ENCODE measurements at regions not wholly inside any gene's neighbourhood (a gene's known extent, or its start where the extent isn't known, plus 50 kb on each side); places are given as distances from the start of the nearest gene placed in this dataset.

DNA sequence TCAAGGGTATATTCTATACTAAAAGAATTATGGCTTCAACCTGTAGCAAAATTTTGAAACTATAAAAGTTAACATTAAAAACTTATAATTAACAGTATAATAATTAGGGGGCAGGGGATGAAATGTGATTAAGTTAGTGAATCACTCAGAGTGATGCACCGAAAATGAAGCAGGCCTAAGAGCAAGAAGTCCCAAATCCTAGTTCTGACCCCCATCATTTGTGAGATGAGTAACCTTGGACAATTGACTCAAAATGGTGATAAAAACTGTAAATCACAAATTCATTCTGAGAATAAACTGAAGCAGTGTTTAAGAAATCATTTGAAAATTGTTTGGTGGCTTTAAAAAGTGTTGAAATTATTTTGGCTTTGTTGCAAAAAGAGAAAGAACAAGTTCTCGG, 56.8 kb downstream of the KLF12 start:
- RAD21 ChIA-PET (ENCODE audit: low non-redundant PET in 1 of 2, low total read pairs in 2 of 2, uncharacterized antibody in 2 of 2, unreplicated experiment in 2 of 2): no interaction called here
- no peak overlapping the region for H3K9ac ChIP-seq (ENCODE audit: low read length)
- CTCF ChIA-PET: no interaction called here
- intact Hi-C loops (cut with micrococcal nuclease): no loop called here
- H3K36me3 ChIP-seq (ENCODE audit: control insufficient read depth in 1 of 2, insufficient read depth in 2 of 2, low read length in 2 of 2): no peaks in the 10 kb centered on the region
- H3K79me2 ChIP-seq (ENCODE audit: insufficient read depth, low read length): no peaks in the 10 kb centered on the region
- no peak overlapping the region for H3K27ac ChIP-seq (ENCODE audit: low read depth, low read length)
- no peaks in the 10 kb centered on the region for H3K9me3 ChIP-seq (ENCODE audit: control insufficient read depth in 1 of 2, insufficient read depth in 1 of 2, low read depth in 1 of 2, low read length in 2 of 2)
- H3K4me2 ChIP-seq (ENCODE audit: low read length): no peak overlapping the region
- DNase-seq (ENCODE audit: low read depth, low spot score): no peak
- H3K4me1 ChIP-seq (ENCODE audit: control insufficient read depth in 1 of 2, insufficient read depth in 2 of 2, low read length in 2 of 2): no peaks in the 10 kb centered on the region
- H2AFZ ChIP-seq (ENCODE audit: low read depth, low read length, poor library complexity, severe bottlenecking): no peak overlapping the region
- H4K20me1 ChIP-seq (ENCODE audit: insufficient read depth): no peaks in the 10 kb centered on the region
- no peaks in the 10 kb centered on the region for H3K27me3 ChIP-seq (ENCODE audit: insufficient read depth, low read length)
- no TSS peak for BruUV-seq (replicated peaks)
- TF ChIP-seq POLR2A (IDR thresholded peaks at IDR 0.05; ENCODE audit: borderline replicate concordance, extremely low read depth, insufficient read depth, insufficient read length): no peak
- H3K9me2 ChIP-seq (ENCODE audit: insufficient read depth): no peaks in the 10 kb centered on the region
- POLR2A ChIA-PET: no interaction called here
- H3K4me3 ChIP-seq (replicated peaks in 1 of 2; ENCODE audit: low read depth in 1 of 2, low read length in 2 of 2): no peak overlapping the region
- no peak for ATAC-seq

DNA sequence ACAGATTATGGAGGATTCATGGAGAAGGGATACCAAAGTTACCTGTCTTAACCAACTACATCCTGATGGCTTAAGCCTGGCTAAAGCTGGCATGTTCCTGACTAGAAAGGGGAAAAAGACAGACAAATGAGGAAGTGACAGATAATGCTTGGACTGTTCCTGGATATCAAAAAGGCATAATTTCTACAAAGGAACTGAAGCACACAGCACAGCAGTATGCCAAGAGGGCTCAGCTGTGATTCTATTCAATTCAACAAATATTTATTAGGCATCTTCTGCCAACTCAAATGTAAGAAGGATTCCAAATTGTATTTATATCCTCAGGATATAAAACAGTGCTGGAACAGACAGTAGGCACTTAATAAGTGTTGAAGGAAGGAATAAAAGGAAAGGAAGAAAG, 59.5 kb downstream of the KLF12 start:
- DNase-seq (ENCODE audit: low read depth, low spot score): no peak
- no peak overlapping the region for H3K9ac ChIP-seq (ENCODE audit: low read length)
- intact Hi-C loops (cut with micrococcal nuclease): no loop called here

More for the DNA sequence above, 59.5 kb downstream of the KLF12 start:
- Histone ChIP-seq H3K9me3 (ENCODE audit: control insufficient read depth in 1 of 2, insufficient read depth in 1 of 2, low read depth in 1 of 2, low read length in 2 of 2) (no peaks in the 10 kb centered on the region), H3K79me2 (ENCODE audit: insufficient read depth, low read length) (no peaks in the 10 kb centered on the region), H3K4me3 (replicated peaks in 1 of 2; ENCODE audit: low read depth in 1 of 2, low read length in 2 of 2) (no peak overlapping the region), H3K36me3 (ENCODE audit: control insufficient read depth in 1 of 2, insufficient read depth in 2 of 2, low read length in 2 of 2) (no peaks in the 10 kb centered on the region), H3K4me1 (ENCODE audit: control insufficient read depth in 1 of 2, insufficient read depth in 2 of 2, low read length in 2 of 2) (no peaks in the 10 kb centered on the region), H3K4me2 (ENCODE audit: low read length) (no peak overlapping the region), H4K20me1 (ENCODE audit: insufficient read depth) (no peaks in the 10 kb centered on the region), H2AFZ (ENCODE audit: low read depth, low read length, poor library complexity, severe bottlenecking) (no peak overlapping the region), H3K27ac (ENCODE audit: low read depth, low read length) (no peak overlapping the region), H3K27me3 (ENCODE audit: insufficient read depth, low read length) (no peaks in the 10 kb centered on the region), H3K9me2 (ENCODE audit: insufficient read depth) (no peaks in the 10 kb centered on the region)
- no TSS peak for BruUV-seq (replicated peaks)
- TF ChIP-seq ELF1 (IDR thresholded peaks at IDR 0.05; ENCODE audit: borderline replicate concordance, low read depth) (no peak), SP1 (IDR thresholded peaks at IDR 0.05; ENCODE audit: low read depth) (no peak), TCF7L2 (IDR thresholded peaks at IDR 0.05; ENCODE audit: borderline replicate concordance, extremely low read depth, insufficient read depth, insufficient read length) (no peak), YY1 (IDR thresholded peaks at IDR 0.05; ENCODE audit: extremely low read depth, insufficient replicate concordance, low read depth, low read length) (no peak), CBX3 (IDR thresholded peaks at IDR 0.05; ENCODE audit: low read depth) (no peak), SRF (IDR thresholded peaks at IDR 0.05; ENCODE audit: low read depth) (no peak), CEBPB (IDR thresholded peaks at IDR 0.05; ENCODE audit: low read depth) (no peak), EZH2phosphoT487 (IDR thresholded peaks at IDR 0.05; ENCODE audit: borderline replicate concordance) (no peak)
- TF ChIP-seq, protein P1, sequence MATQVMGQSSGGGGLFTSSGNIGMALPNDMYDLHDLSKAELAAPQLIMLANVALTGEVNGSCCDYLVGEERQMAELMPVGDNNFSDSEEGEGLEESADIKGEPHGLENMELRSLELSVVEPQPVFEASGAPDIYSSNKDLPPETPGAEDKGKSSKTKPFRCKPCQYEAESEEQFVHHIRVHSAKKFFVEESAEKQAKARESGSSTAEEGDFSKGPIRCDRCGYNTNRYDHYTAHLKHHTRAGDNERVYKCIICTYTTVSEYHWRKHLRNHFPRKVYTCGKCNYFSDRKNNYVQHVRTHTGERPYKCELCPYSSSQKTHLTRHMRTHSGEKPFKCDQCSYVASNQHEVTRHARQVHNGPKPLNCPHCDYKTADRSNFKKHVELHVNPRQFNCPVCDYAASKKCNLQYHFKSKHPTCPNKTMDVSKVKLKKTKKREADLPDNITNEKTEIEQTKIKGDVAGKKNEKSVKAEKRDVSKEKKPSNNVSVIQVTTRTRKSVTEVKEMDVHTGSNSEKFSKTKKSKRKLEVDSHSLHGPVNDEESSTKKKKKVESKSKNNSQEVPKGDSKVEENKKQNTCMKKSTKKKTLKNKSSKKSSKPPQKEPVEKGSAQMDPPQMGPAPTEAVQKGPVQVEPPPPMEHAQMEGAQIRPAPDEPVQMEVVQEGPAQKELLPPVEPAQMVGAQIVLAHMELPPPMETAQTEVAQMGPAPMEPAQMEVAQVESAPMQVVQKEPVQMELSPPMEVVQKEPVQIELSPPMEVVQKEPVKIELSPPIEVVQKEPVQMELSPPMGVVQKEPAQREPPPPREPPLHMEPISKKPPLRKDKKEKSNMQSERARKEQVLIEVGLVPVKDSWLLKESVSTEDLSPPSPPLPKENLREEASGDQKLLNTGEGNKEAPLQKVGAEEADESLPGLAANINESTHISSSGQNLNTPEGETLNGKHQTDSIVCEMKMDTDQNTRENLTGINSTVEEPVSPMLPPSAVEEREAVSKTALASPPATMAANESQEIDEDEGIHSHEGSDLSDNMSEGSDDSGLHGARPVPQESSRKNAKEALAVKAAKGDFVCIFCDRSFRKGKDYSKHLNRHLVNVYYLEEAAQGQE (IDR thresholded peaks at IDR 0.05; ENCODE audit: low read depth): no peak
- TF ChIP-seq, protein P2, sequence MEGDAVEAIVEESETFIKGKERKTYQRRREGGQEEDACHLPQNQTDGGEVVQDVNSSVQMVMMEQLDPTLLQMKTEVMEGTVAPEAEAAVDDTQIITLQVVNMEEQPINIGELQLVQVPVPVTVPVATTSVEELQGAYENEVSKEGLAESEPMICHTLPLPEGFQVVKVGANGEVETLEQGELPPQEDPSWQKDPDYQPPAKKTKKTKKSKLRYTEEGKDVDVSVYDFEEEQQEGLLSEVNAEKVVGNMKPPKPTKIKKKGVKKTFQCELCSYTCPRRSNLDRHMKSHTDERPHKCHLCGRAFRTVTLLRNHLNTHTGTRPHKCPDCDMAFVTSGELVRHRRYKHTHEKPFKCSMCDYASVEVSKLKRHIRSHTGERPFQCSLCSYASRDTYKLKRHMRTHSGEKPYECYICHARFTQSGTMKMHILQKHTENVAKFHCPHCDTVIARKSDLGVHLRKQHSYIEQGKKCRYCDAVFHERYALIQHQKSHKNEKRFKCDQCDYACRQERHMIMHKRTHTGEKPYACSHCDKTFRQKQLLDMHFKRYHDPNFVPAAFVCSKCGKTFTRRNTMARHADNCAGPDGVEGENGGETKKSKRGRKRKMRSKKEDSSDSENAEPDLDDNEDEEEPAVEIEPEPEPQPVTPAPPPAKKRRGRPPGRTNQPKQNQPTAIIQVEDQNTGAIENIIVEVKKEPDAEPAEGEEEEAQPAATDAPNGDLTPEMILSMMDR (IDR thresholded peaks at IDR 0.05 in 2 of 3, conservative IDR thresholded peaks at IDR 0.05 in 1 of 3; ENCODE audit: borderline replicate concordance in 1 of 3, insufficient read depth in 1 of 3, low read depth in 2 of 3, low read length in 2 of 3): no peak
- TF ChIP-seq, protein P3, sequence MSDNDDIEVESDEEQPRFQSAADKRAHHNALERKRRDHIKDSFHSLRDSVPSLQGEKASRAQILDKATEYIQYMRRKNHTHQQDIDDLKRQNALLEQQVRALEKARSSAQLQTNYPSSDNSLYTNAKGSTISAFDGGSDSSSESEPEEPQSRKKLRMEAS (IDR thresholded peaks at IDR 0.05): no peak
- CTCF ChIA-PET: no interaction called here
- ATAC-seq: no peak
- RAD21 ChIA-PET (ENCODE audit: low non-redundant PET in 1 of 2, low total read pairs in 2 of 2, uncharacterized antibody in 2 of 2, unreplicated experiment in 2 of 2): interaction anchor here in 1 of 2 experiments (0.5 kb wide), 1 partner anchor 1425 kb away, joined by 3 read pairs; no protein-coding TSS in a partner anchor
- POLR2A ChIA-PET: no interaction called here

Measured in HCT116 (cell line).